GM23248 (cell line): ENCODE measurements at regions not wholly inside any gene's neighbourhood (a gene's known extent, or its start where the extent isn't known, plus 50 kb on each side); places are given as distances from the start of the nearest gene placed in this dataset.

ENCODE experiments used
- DNase-seq: peaks from one replicate; pipeline ENCODE4 v3.0.0-alpha.2; 2015
- H2AFZ ChIP-seq: fragments of 200-600 bp; sonication (generic); 2 replicates; pipeline ENCODE4 v1.6.1; 2016; ENCODE audit warnings: antibody characterized with exemption
- H3F3A ChIP-seq: fragments of 200-600 bp; sonication (generic); 2 replicates; pipeline ENCODE4 v1.6.1; 2016; ENCODE audit warnings: mild to moderate bottlenecking, antibody characterized with exemption, mixed run types; ENCODE audit not compliant: insufficient read depth
- H3K27ac ChIP-seq: fragments of 200-600 bp; sonication (generic); 2 replicates; pipeline ENCODE4 v1.5.1; 2016; ENCODE audit warnings: mild to moderate bottlenecking
- H3K27me3 ChIP-seq: fragments of 200-600 bp; sonication (generic); replicated peaks from 2 replicates; pipeline ENCODE4 v1.6.1; 2016; ENCODE audit warnings: mild to moderate bottlenecking; ENCODE audit not compliant: insufficient read depth
- H3K36me3 ChIP-seq: fragments of 200-600 bp; sonication (generic); 2 replicates; pipeline ENCODE4 v1.6.1; 2016; ENCODE audit warnings: low read depth, mild to moderate bottlenecking
- H3K4me1 ChIP-seq: fragments of 200-600 bp; sonication (generic); 2 replicates; pipeline ENCODE4 v1.6.1; 2016; ENCODE audit warnings: mild to moderate bottlenecking; ENCODE audit not compliant: insufficient read depth
- H3K4me2 ChIP-seq: fragments of 200-600 bp; sonication (generic); one replicate; pipeline ENCODE4 v1.6.1; 2016; ENCODE audit warnings: mild to moderate bottlenecking; ENCODE audit not compliant: unreplicated experiment
- H3K4me3 ChIP-seq: fragments of 200-600 bp; sonication (generic); 2 replicates; pipeline ENCODE4 v1.5.1; 2016; ENCODE audit warnings: mild to moderate bottlenecking
- H3K79me2 ChIP-seq: fragments of 200-600 bp; sonication (generic); 2 replicates; pipeline ENCODE4 v1.6.1; 2016; ENCODE audit warnings: mild to moderate bottlenecking; ENCODE audit not compliant: insufficient read depth
- H3K9ac ChIP-seq: fragments of 200-600 bp; sonication (generic); 2 replicates; pipeline ENCODE4 v1.6.1; 2016; ENCODE audit warnings: mild to moderate bottlenecking
- H3K9me2 ChIP-seq: fragments of 200-600 bp; sonication (generic); 2 replicates; pipeline ENCODE4 v1.6.1; 2016; ENCODE audit warnings: mixed run types, mild to moderate bottlenecking, moderate library complexity; ENCODE audit not compliant: insufficient read depth
- H3K9me3 ChIP-seq: fragments of 200-600 bp; sonication (generic); one replicate; pipeline ENCODE4 v1.6.1; 2017; ENCODE audit warnings: low read depth
- H4K20me1 ChIP-seq: fragments of 200-600 bp; sonication (generic); 2 replicates; pipeline ENCODE4 v1.6.0; 2016; ENCODE audit not compliant: insufficient read depth
- EZH2 ChIP-seq: fragments of 200-600 bp; sonication (generic); IDR thresholded peaks from 2 replicates; pipeline ENCODE4 v1.6.1; 2018; ENCODE audit warnings: antibody characterized with exemption, mild to moderate bottlenecking; ENCODE audit not compliant: insufficient read depth, poor library complexity, severe bottlenecking
- EZH2phosphoT487 ChIP-seq: fragments of 200-600 bp; sonication (generic); IDR thresholded peaks from 2 replicates; pipeline ENCODE4 v1.6.1; 2018; ENCODE audit warnings: antibody characterized with exemption, moderate library complexity, mild to moderate bottlenecking, low read depth; ENCODE audit not compliant: insufficient read depth
- WGBS, 2 experiments: methylation state at CpG; one replicate each; pipeline ENCODE4 v1.1.6; 2015 to 2017; ENCODE audit warnings: low lambda C conversion rate in 2 of 2, low coverage in 1 of 2; ENCODE audit errors: missing lambda C conversion rate in 2 of 2; 5-methylcytosine and 5-hydroxymethylcytosine counted together
- in situ Hi-C: fragments of 300-500 bp; cut with MboI; formaldehyde crosslinking; loops from 2 replicates; pipeline ENCODE4 v1.15.0; 2020

- H3K4me2 ChIP-seq, result no peak overlapping the region
- in situ Hi-C loops, result no loop called here
- no peak for DNase-seq
- H3K9me2 ChIP-seq, result no peaks in the 10 kb centered on the region
- H2AFZ ChIP-seq, result no peak overlapping the region
- no peaks in the 10 kb centered on the region for H3K9me3 ChIP-seq
- no peaks in the 10 kb centered on the region for H3K27me3 ChIP-seq
- TF ChIP-seq EZH2phosphoT487 (no peak), EZH2 (no peak)
- no peaks in the 10 kb centered on the region for H3K36me3 ChIP-seq
- H3K79me2 ChIP-seq, result no peaks in the 10 kb centered on the region
- H3F3A ChIP-seq, result no peaks in the 10 kb centered on the region
- H3K4me1 ChIP-seq, result no peaks in the 10 kb centered on the region
- H3K4me3 ChIP-seq, result no peak overlapping the region
- no peak overlapping the region for H3K9ac ChIP-seq
- no peak overlapping the region for H3K27ac ChIP-seq
- WGBS, 2 experiments, result 69 to 72% methylated on average over 3 of the region's 3 CpGs
- H4K20me1 ChIP-seq, result no peaks in the 10 kb centered on the region
Observed at GRCh38 chrX:113522814-113523213, 682.2 kb upstream of the AMOT start.

DNA sequence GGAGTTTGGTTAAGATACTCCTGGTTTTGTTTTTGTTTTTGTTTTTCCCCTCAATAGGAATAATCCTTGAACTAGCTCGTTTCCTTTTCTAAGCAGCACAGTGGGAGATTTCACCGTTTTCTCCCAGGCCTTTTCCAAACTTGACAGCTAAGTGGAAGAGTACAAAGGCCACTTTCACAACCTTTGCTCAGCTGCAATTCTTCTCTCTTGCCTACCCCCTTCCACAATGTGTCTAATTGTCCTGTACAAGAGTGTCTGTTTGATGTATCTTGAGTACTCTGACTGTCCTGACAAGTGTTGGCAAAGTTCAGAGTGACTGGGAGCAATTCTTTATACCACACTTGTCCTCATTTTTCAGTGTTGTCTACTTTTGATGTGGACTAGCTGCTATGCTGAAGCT is 674.3 kb upstream of the AMOT start:
- Histone ChIP-seq H3K9me3 (no peaks in the 10 kb centered on the region), H3K9ac (no peak overlapping the region), H3K4me2 (no peak overlapping the region), H3K4me3 (no peak overlapping the region), H3K79me2 (no peaks in the 10 kb centered on the region), H2AFZ (no peak overlapping the region), H4K20me1 (no peaks in the 10 kb centered on the region), H3K4me1 (peaks cover 32% of the 10 kb centered on the region), H3K9me2 (no peaks in the 10 kb centered on the region), H3K27ac (no peak overlapping the region), H3K27me3 (no peaks in the 10 kb centered on the region), H3K36me3 (no peaks in the 10 kb centered on the region), H3F3A (peaks cover 6% of the 10 kb centered on the region; the same call in 1 of the 2 replicates)
- TF ChIP-seq EZH2, result no peak
- TF ChIP-seq EZH2phosphoT487, result no peak
- DNase-seq, result no peak
- WGBS, 2 experiments, result 61 to 68% methylated on average over 2 of the region's 2 CpGs
- in situ Hi-C loops, result no loop called here

GRCh38 chrX:113512700-113513395 is 672.2 kb upstream of the AMOT start:
- WGBS, 2 experiments, result 0 to 4% methylated on average over 7 of the region's 7 CpGs
- TF ChIP-seq EZH2 (no peak), EZH2phosphoT487 (no peak)
- no peaks in the 10 kb centered on the region for H3K9me2 ChIP-seq
- no peaks in the 10 kb centered on the region for H3K27me3 ChIP-seq
- peaks cover 41% of the 10 kb centered on the region for H3K4me1 ChIP-seq
- H3K36me3 ChIP-seq, result no peaks in the 10 kb centered on the region
- no peaks in the 10 kb centered on the region for H4K20me1 ChIP-seq
- DNase-seq, result peak; percentile 61
- no peak overlapping the region for H3K9ac ChIP-seq
- in situ Hi-C loops, result no loop called here
- no peaks in the 10 kb centered on the region for H3K9me3 ChIP-seq
- no peaks in the 10 kb centered on the region for H3K79me2 ChIP-seq
- no peak overlapping the region for H2AFZ ChIP-seq
- peak overlapping the region; percentile 61 for H3K4me2 ChIP-seq
- H3F3A ChIP-seq, result peaks cover 6% of the 10 kb centered on the region; the same call in 1 of the 2 replicates
- peak overlapping the region; percentile 66 for H3K27ac ChIP-seq
- H3K4me3 ChIP-seq, result peak overlapping the region; percentile 55

DNA sequence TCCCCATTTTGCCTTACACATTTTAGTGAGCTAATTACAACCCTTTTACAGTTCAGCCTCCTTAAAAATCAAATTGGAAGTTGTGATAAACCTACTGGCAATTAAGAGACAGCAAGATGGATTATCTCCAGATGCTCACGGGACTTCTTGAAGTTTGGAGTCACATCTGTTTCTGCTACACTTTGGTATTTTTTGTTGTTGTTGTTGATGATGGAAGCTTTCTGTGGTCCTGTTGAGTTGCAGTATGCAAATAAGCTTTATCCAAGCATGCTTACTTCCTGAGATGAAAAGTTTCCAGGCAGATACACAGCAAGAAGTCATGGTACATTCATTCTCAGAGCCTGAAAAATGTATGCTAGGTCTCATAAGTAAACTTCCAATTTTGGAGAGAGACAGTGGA is 670.0 kb upstream of the AMOT start:
- in situ Hi-C loops, result no loop called here
- no peak overlapping the region for H3K27ac ChIP-seq
- H2AFZ ChIP-seq, result 0 out of 2 replicates have a peak overlapping the region, but pooled peaks have one; percentile 29
- H3K4me2 ChIP-seq, result no peak overlapping the region
- no peak overlapping the region for H3K9ac ChIP-seq
- no peaks in the 10 kb centered on the region for H3K27me3 ChIP-seq
- H3K9me3 ChIP-seq, result no peaks in the 10 kb centered on the region
- H3K4me3 ChIP-seq, result no peak overlapping the region
- H3F3A ChIP-seq, result peaks cover 6% of the 10 kb centered on the region; the same call in 1 of the 2 replicates
- no peaks in the 10 kb centered on the region for H4K20me1 ChIP-seq
- no peaks in the 10 kb centered on the region for H3K36me3 ChIP-seq
- no peaks in the 10 kb centered on the region for H3K79me2 ChIP-seq
- WGBS, 2 experiments, result 16 to 29% methylated on average over 1 of the region's 1 CpG
- no peak for TF ChIP-seq EZH2
- TF ChIP-seq EZH2phosphoT487, result no peak
- peak; percentile 4 for DNase-seq
- peaks cover 41% of the 10 kb centered on the region for H3K4me1 ChIP-seq
- H3K9me2 ChIP-seq, result no peaks in the 10 kb centered on the region

GRCh38 chrX:113492895-113493294 is 652.3 kb upstream of the AMOT start:
- TF ChIP-seq EZH2 (no peak), EZH2phosphoT487 (no peak)
- no peaks in the 10 kb centered on the region for H3K27me3 ChIP-seq
- no peaks in the 10 kb centered on the region for H3F3A ChIP-seq
- H3K79me2 ChIP-seq, result no peaks in the 10 kb centered on the region
- no peaks in the 10 kb centered on the region for H3K9me3 ChIP-seq
- DNase-seq, result no peak
- H3K4me1 ChIP-seq, result no peaks in the 10 kb centered on the region
- no peak overlapping the region for H2AFZ ChIP-seq
- H3K4me2 ChIP-seq, result no peak overlapping the region
- in situ Hi-C loops, result no loop called here
- no peaks in the 10 kb centered on the region for H4K20me1 ChIP-seq
- H3K9me2 ChIP-seq, result no peaks in the 10 kb centered on the region
- H3K9ac ChIP-seq, result no peak overlapping the region
- H3K36me3 ChIP-seq, result no peaks in the 10 kb centered on the region
- H3K4me3 ChIP-seq, result no peak overlapping the region
- H3K27ac ChIP-seq, result no peak overlapping the region
